ENCODE measurements at regions not wholly inside any gene's neighbourhood (a gene's known extent, or its start where the extent isn't known, plus 50 kb on each side); places are given as distances from the start of the nearest gene placed in this dataset.

GRCh38 chr22:27381960-27382742 is 419.4 kb downstream of the MN1 start:
- FAIRE-seq (no peak), DNase-seq (no peak)
- intact Hi-C loops (cut with DNase I): no loop called here

GRCh38 chr22:27382947-27383346 is 418.6 kb downstream of the MN1 start:
- intact Hi-C loops (cut with DNase I): no loop called here
- Histone ChIP-seq H3K4me1 (ENCODE audit: control insufficient read depth in 2 of 3, insufficient read depth in 2 of 3, low read depth in 1 of 3, low read length in 3 of 3) (no peaks in the 10 kb centered on the region), H3K9me3 (ENCODE audit: control insufficient read depth in 2 of 3, insufficient read depth in 1 of 3, low read length in 3 of 3) (no peaks in the 10 kb centered on the region), H3K4me3 (ENCODE audit: low read length in 3 of 3) (no peak overlapping the region), H3K27ac (ENCODE audit: low read depth in 2 of 2, low read length in 2 of 2) (no peak overlapping the region), H3K27me3 (ENCODE audit: control insufficient read depth, insufficient read depth, low read length) (no peaks in the 10 kb centered on the region), H3K36me3 (ENCODE audit: control insufficient read depth in 2 of 3, insufficient read depth in 3 of 3, low read length in 3 of 3) (no peaks in the 10 kb centered on the region), H3K9ac (ENCODE audit: low read length in 3 of 3) (no peak overlapping the region)
- FAIRE-seq: no peak
- TF ChIP-seq CTCF (IDR thresholded peaks at IDR 0.05; ENCODE audit: borderline replicate concordance, extremely low read depth, insufficient read depth): no peak
- no peak for DNase-seq

More at GRCh38 chr22:27381960-27382742, 419.4 kb downstream of the MN1 start:
- no peak overlapping the region for H3K9ac ChIP-seq (ENCODE audit: low read length in 3 of 3)
- H3K36me3 ChIP-seq (ENCODE audit: control insufficient read depth in 2 of 3, insufficient read depth in 3 of 3, low read length in 3 of 3): no peaks in the 10 kb centered on the region
- no peaks in the 10 kb centered on the region for H3K4me1 ChIP-seq (ENCODE audit: control insufficient read depth in 2 of 3, insufficient read depth in 2 of 3, low read depth in 1 of 3, low read length in 3 of 3)
- no peaks in the 10 kb centered on the region for H3K27me3 ChIP-seq (ENCODE audit: control insufficient read depth, insufficient read depth, low read length)
- no peak for TF ChIP-seq CTCF (IDR thresholded peaks at IDR 0.05; ENCODE audit: borderline replicate concordance, extremely low read depth, insufficient read depth)
- H3K9me3 ChIP-seq (ENCODE audit: control insufficient read depth in 2 of 3, insufficient read depth in 1 of 3, low read length in 3 of 3): no peaks in the 10 kb centered on the region
- no peak overlapping the region for H3K27ac ChIP-seq (ENCODE audit: low read depth in 2 of 2, low read length in 2 of 2)
- no peak overlapping the region for H3K4me3 ChIP-seq (ENCODE audit: low read length in 3 of 3)

GRCh38 chr22:27383896-27384295 is 417.7 kb downstream of the MN1 start:
- H3K27me3 ChIP-seq (ENCODE audit: control insufficient read depth, insufficient read depth, low read length): no peaks in the 10 kb centered on the region
- no peaks in the 10 kb centered on the region for H3K4me1 ChIP-seq (ENCODE audit: control insufficient read depth in 2 of 3, insufficient read depth in 2 of 3, low read depth in 1 of 3, low read length in 3 of 3)
- H3K9me3 ChIP-seq (ENCODE audit: control insufficient read depth in 2 of 3, insufficient read depth in 1 of 3, low read length in 3 of 3): no peaks in the 10 kb centered on the region
- H3K9ac ChIP-seq (ENCODE audit: low read length in 3 of 3): no peak overlapping the region
- no peak for FAIRE-seq
- no peak for TF ChIP-seq CTCF (IDR thresholded peaks at IDR 0.05; ENCODE audit: borderline replicate concordance, extremely low read depth, insufficient read depth)
- H3K36me3 ChIP-seq (ENCODE audit: control insufficient read depth in 2 of 3, insufficient read depth in 3 of 3, low read length in 3 of 3): no peaks in the 10 kb centered on the region
- intact Hi-C loops (cut with DNase I): no loop called here
- no peak overlapping the region for H3K4me3 ChIP-seq (ENCODE audit: low read length in 3 of 3)
- no peak for DNase-seq
- no peak overlapping the region for H3K27ac ChIP-seq (ENCODE audit: low read depth in 2 of 2, low read length in 2 of 2)

Measured in kidney (tissue), 13 donors.